Neural cell (in vitro differentiated cells): ENCODE measurements at regions not wholly inside any gene's neighbourhood (a gene's known extent, or its start where the extent isn't known, plus 50 kb on each side); places are given as distances from the start of the nearest gene placed in this dataset.

Experiments used
- H2AFZ ChIP-seq: fragments of 200-600, 300-800 bp; sonication (generic), shearing (Covaris generic); 2 replicates; pipeline ENCODE4 v1.6.0; 2014; ENCODE audit warnings: low read depth, mild to moderate bottlenecking, antibody characterized with exemption, low read length, moderate library complexity
- H3F3A ChIP-seq: fragments of 200-600 bp; shearing (Covaris generic); 2 replicates; pipeline ENCODE4 v1.6.1; 2016; ENCODE audit warnings: mild to moderate bottlenecking, moderate library complexity, mixed read lengths, antibody characterized with exemption, low read length; ENCODE audit not compliant: insufficient read depth, poor library complexity, severe bottlenecking
- H3K27ac ChIP-seq: fragments of 200-600, 300-800 bp; sonication (generic), shearing (Covaris generic); 2 replicates; pipeline ENCODE4 v1.5.1; 2014; ENCODE audit warnings: mild to moderate bottlenecking, low read length, moderate library complexity
- H3K27me3 ChIP-seq: fragments of 300-800, 200-600 bp; sonication (generic), shearing (Covaris generic); 2 replicates; pipeline ENCODE4 v1.6.0; 2014; ENCODE audit warnings: mild to moderate bottlenecking, low read depth, low read length, moderate library complexity; ENCODE audit not compliant: insufficient read depth
- H3K36me3 ChIP-seq: fragments of 300-800, 200-600 bp; sonication (generic), shearing (Covaris generic); 2 replicates; pipeline ENCODE4 v1.5.1; 2014; ENCODE audit warnings: mild to moderate bottlenecking, antibody characterized with exemption, low read length, moderate library complexity; ENCODE audit not compliant: insufficient read depth
- H3K4me2 ChIP-seq: fragments of 300-800, 200-600 bp; sonication (generic), shearing (Covaris generic); 2 replicates; pipeline ENCODE4 v1.6.0; 2014; ENCODE audit warnings: mild to moderate bottlenecking, low read length
- H3K4me3 ChIP-seq: fragments of 300-800, 200-600 bp; sonication (generic), shearing (Covaris generic); 2 replicates; pipeline ENCODE4 v1.5.1; 2014; ENCODE audit warnings: mild to moderate bottlenecking, low read length, moderate library complexity
- H3K79me2 ChIP-seq: fragments of 200-600 bp; shearing (Covaris generic); replicated peaks from 2 replicates; pipeline ENCODE4 v1.6.0; 2014; ENCODE audit warnings: mild to moderate bottlenecking, low read length, moderate library complexity; ENCODE audit not compliant: insufficient read depth
- H3K9ac ChIP-seq: fragments of 300-800, 200-600 bp; sonication (generic), shearing (Covaris generic); 2 replicates; pipeline ENCODE4 v1.6.1; 2016; ENCODE audit warnings: mild to moderate bottlenecking, low read length, mixed read lengths
- H3K9me2 ChIP-seq: fragments of 200-600 bp; shearing (Covaris generic); 2 replicates; pipeline ENCODE4 v1.6.1; 2016; ENCODE audit warnings: mild to moderate bottlenecking, low read length, mixed read lengths; ENCODE audit not compliant: insufficient read depth
- H3K9me3 ChIP-seq: fragments of 200-600, 300-800 bp; sonication (generic), shearing (Covaris generic); 2 replicates; pipeline ENCODE4 v1.6.1; 2016; ENCODE audit warnings: mild to moderate bottlenecking, mixed run types, low read length, moderate library complexity, mixed read lengths
- H4K20me1 ChIP-seq: fragments of 200-600 bp; shearing (Covaris generic); 2 replicates; pipeline ENCODE4 v1.6.1; 2016; ENCODE audit warnings: mild to moderate bottlenecking, mixed run types; ENCODE audit not compliant: insufficient read depth
- EP300 ChIP-seq: fragments of 450-650 bp; conservative IDR thresholded peaks from 2 replicates; pipeline ENCODE4 v1.6.1; 2014; ENCODE audit warnings: antibody characterized with exemption, mild to moderate bottlenecking, moderate library complexity; ENCODE audit not compliant: poor library complexity, severe bottlenecking
- EZH2 ChIP-seq: fragments of 200-600, 300-800 bp; shearing (Covaris generic), sonication (generic); IDR thresholded peaks from 2 replicates; pipeline ENCODE4 v1.6.1; 2014; ENCODE audit warnings: antibody characterized with exemption, low read length, borderline replicate concordance, mild to moderate bottlenecking; ENCODE audit not compliant: insufficient read depth, poor library complexity, severe bottlenecking
- POLR2AphosphoS5 ChIP-seq: IDR thresholded peaks from 2 replicates; pipeline ENCODE4 v1.6.1; 2012
- REST ChIP-seq: IDR thresholded peaks from 2 replicates; pipeline ENCODE4 v1.6.1; 2012; ENCODE audit warnings: borderline replicate concordance
- SMC3 ChIP-seq: fragments of 450-650 bp; conservative IDR thresholded peaks from 2 replicates; pipeline ENCODE4 v1.6.1; 2014; ENCODE audit warnings: antibody characterized with exemption, mild to moderate bottlenecking, moderate library complexity; ENCODE audit not compliant: poor library complexity

GRCh38 chr21:17668479-17669140 lies 55.9 kb upstream of the BTG3 start:
- no peaks in the 10 kb centered on the region for H4K20me1 ChIP-seq
- peak overlapping the region; percentile 6 for H3K4me3 ChIP-seq
- no peaks in the 10 kb centered on the region for H3K36me3 ChIP-seq

GRCh38 chr21:17667256-17667655 lies 54.6 kb upstream of the BTG3 start:
- TF ChIP-seq SMC3 (no peak), REST (no peak), EZH2 (no peak), POLR2AphosphoS5 (no peak)
- H3K36me3 ChIP-seq, result no peaks in the 10 kb centered on the region
- no peaks in the 10 kb centered on the region for H4K20me1 ChIP-seq
- H3K9me2 ChIP-seq, result no peaks in the 10 kb centered on the region
- no peaks in the 10 kb centered on the region for H3F3A ChIP-seq
- no peak overlapping the region for H3K27ac ChIP-seq
- no peaks in the 10 kb centered on the region for H3K79me2 ChIP-seq
- H3K4me3 ChIP-seq, result no peak overlapping the region
- no peaks in the 10 kb centered on the region for H3K27me3 ChIP-seq
- no peak overlapping the region for H2AFZ ChIP-seq
- no peaks in the 10 kb centered on the region for H3K9me3 ChIP-seq
- H3K4me2 ChIP-seq, result no peak overlapping the region
- H3K9ac ChIP-seq, result no peak overlapping the region

More at GRCh38 chr21:17668479-17669140, 55.9 kb upstream of the BTG3 start:
- Histone ChIP-seq H3K9me2 (no peaks in the 10 kb centered on the region), H3K4me2 (no peak overlapping the region), H2AFZ (no peak overlapping the region), H3K27ac (peak overlapping the region; percentile 33), H3F3A (no peaks in the 10 kb centered on the region), H3K9ac (no peak overlapping the region), H3K27me3 (no peaks in the 10 kb centered on the region), H3K79me2 (no peaks in the 10 kb centered on the region), H3K9me3 (no peaks in the 10 kb centered on the region)
- TF ChIP-seq EP300, result peak; percentile 30
- TF ChIP-seq SMC3, result no peak
- peak; percentile 66 for TF ChIP-seq POLR2AphosphoS5
